ENCODE measurements at regions not wholly inside any gene's neighbourhood (a gene's known extent, or its start where the extent isn't known, plus 50 kb on each side); places are given as distances from the start of the nearest gene placed in this dataset.

DNA sequence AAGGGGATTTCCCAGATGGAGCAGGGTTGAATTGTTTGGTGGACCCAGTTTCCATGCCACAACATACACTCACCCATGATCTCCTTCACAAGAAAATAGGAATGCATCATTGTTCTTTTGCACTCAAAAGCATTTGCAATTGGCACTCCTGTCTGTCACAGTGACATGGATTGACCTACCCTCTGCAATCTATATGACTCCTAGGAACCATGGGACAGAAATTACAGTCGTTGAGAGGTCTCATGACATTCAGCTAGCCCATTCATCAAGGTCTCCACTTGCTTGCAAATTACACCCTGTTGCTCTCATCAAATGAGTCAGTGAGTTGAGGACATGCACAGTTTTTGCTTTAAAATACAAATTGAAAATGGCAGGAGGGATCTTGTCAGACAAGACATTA, 448.5 kb downstream of the LPIN1 start:
- TF ChIP-seq, protein P1, sequence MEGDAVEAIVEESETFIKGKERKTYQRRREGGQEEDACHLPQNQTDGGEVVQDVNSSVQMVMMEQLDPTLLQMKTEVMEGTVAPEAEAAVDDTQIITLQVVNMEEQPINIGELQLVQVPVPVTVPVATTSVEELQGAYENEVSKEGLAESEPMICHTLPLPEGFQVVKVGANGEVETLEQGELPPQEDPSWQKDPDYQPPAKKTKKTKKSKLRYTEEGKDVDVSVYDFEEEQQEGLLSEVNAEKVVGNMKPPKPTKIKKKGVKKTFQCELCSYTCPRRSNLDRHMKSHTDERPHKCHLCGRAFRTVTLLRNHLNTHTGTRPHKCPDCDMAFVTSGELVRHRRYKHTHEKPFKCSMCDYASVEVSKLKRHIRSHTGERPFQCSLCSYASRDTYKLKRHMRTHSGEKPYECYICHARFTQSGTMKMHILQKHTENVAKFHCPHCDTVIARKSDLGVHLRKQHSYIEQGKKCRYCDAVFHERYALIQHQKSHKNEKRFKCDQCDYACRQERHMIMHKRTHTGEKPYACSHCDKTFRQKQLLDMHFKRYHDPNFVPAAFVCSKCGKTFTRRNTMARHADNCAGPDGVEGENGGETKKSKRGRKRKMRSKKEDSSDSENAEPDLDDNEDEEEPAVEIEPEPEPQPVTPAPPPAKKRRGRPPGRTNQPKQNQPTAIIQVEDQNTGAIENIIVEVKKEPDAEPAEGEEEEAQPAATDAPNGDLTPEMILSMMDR (IDR thresholded peaks at IDR 0.05; ENCODE audit: low read depth, low read length) = no peak
- H3K4me3 ChIP-seq (replicated peaks in 1 of 2; ENCODE audit: low read depth in 2 of 2, low read length in 2 of 2) = no peak overlapping the region
- no peak for DNase-seq (ENCODE audit: low read depth in 2 of 2)

DNA sequence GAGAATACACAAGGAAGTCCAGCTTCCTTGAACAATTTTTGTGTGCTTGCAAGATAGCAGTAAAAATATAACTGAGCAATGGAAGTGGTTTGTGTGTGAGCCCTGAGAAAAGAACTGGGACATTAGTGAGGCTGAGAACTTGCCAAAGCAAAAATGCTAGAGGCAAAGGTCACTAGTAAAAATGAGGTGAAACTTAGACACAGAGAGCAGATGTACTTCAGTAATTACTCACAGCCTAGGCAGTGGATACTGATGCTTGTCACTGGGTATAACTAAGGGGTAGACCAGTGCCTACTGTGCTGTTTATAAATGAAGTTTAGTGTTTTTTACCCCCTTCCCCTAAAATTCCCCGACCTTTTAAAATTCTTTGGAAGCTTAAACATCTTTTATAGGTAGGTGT, 450.1 kb downstream of the LPIN1 start:
- peak; percentile 12 to 15 for DNase-seq (ENCODE audit: low read depth in 2 of 2)
- H3K4me3 ChIP-seq (replicated peaks in 1 of 2; ENCODE audit: low read depth in 2 of 2, low read length in 2 of 2) = no peak overlapping the region
- TF ChIP-seq, protein P1 (IDR thresholded peaks at IDR 0.05; ENCODE audit: low read depth, low read length) = no peak

DNA sequence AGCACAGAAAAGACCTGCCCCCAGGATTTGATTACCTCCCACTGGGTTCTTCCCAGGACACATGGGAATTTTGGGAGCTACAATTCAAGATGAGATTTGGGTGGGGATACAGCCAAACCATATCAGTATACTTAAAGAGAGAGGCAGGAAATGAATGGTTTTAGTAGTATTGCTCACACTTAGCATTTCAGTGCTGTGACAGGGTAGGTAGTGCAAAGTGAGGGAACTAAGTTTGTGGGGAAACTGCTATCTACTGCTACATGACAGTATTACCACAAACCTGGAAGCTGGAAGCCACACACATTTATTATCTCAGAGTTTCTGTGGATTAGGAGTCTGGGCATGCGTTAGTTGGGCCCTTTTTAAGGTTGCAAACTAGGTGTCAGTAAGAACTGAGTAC, 450.7 kb downstream of the LPIN1 start:
- no peak for DNase-seq (ENCODE audit: low read depth in 2 of 2)
- H3K4me3 ChIP-seq (replicated peaks in 1 of 2; ENCODE audit: low read depth in 2 of 2, low read length in 2 of 2) = no peak overlapping the region
- TF ChIP-seq, protein P1 (IDR thresholded peaks at IDR 0.05; ENCODE audit: low read depth, low read length) = no peak

DNA sequence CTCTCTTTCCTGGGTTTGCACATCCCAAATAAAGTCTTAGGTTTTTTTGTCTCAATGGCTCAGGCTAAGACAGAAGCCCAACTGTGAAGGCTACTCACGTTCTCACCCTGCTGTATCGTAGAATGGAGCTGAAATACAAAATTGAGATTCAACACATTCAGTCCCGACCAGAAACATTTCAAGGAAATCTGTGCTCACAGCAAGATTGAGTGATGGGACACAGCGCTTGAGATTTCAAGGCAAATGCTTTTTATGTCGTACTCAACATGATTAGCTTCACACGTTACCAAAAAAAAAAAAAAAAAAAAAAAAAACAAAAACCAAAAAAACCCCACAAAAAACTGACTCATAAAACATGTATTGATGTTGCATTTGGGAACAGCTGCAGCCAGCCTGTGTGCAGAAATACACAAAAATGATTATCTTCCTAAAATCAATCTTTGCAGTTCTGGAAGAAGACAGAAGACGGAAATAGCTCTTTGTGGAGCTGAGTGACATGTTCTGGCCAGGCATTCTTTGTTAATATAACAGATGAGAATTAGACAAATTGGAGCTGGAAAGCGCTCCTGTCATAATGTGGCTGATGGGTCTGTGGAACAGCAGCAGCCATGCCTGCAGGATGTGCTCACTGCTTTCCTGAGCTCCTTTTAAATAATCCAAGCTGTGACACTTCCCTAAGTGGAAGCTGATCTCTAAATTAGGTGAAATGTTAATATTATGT, 453.2 kb downstream of the LPIN1 start:
- no peak overlapping the region for H3K4me3 ChIP-seq (replicated peaks in 1 of 2; ENCODE audit: low read depth in 2 of 2, low read length in 2 of 2)
- TF ChIP-seq, protein P1 (IDR thresholded peaks at IDR 0.05; ENCODE audit: low read depth, low read length) = no peak
- DNase-seq (ENCODE audit: low read depth in 2 of 2) = peak in 1 of 2 donors; percentile 11

DNA sequence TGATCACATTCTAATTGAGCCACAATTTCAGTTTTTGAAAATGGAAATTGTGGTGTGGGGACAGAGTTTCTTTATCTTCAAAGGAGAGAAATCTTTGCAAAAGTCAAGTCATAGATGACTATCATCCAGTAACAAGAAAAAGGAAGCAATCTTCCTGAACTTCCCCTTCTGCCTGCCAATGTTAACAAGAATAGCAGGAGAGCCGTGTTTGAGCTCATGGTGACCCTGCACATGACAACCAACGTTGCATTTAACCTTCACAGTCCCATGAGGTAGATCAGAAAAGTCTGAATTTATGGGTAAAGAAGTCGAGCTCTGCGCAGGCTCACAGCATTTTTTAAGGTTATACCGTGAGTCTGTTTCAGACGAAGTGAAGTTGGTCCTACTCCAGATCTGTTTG, 454.9 kb downstream of the LPIN1 start:
- TF ChIP-seq, protein P1 (IDR thresholded peaks at IDR 0.05; ENCODE audit: low read depth, low read length) = no peak
- no peak for DNase-seq (ENCODE audit: low read depth in 2 of 2)
- no peak overlapping the region for H3K4me3 ChIP-seq (replicated peaks in 1 of 2; ENCODE audit: low read depth in 2 of 2, low read length in 2 of 2)

DNA sequence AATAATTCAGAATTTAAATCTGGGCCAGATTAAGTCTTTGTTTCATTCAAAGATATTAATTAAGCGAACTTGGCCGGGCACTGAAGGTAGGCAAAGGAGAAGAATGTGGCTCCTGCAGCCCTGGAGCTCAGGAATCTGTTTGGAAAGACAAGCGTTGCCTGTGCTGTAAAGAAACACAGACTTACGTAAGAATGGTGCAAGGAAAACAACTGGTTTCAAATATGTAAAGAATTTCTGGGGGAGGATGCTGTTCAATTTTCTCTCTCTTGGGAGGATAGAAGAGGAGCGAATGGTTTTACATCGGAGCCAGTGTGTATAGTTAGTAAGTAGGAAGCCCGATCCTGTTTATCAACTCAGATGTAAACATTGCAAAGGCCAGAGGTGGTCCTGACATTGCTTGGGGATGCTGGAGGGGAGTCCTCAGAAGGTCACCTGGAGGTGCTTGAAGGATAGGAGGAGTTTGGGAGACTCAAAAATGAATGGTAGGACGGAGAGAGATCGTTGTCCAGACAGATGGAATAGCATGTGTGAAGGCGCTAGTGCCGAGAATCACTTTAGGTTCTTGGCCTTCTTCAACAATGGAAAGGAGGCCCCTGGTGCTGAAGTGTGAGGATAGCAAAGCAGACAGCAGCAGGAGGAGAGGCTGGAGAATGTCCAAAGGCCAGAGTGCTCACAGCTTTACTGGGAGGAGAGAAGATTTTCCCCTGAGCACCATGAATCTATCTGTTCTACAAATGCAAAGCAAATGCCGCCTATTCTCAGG, 456.1 kb downstream of the LPIN1 start:
- TF ChIP-seq, protein P1 (IDR thresholded peaks at IDR 0.05; ENCODE audit: low read depth, low read length) = peak; percentile 30
- H3K4me3 ChIP-seq (replicated peaks in 1 of 2; ENCODE audit: low read depth in 2 of 2, low read length in 2 of 2) = no peak overlapping the region
- DNase-seq (ENCODE audit: low read depth in 2 of 2) = peak; percentile 83 to 91

Data from cardiac fibroblast (primary cell).